WERI-Rb-1 (cell line): ENCODE measurements at regions not wholly inside any gene's neighbourhood (a gene's known extent, or its start where the extent isn't known, plus 50 kb on each side); places are given as distances from the start of the nearest gene placed in this dataset.
A peak's percentile ranks its signal among the peaks of the same experiment; 100 is the strongest.

Source experiments
- DNase-seq: peaks from one replicate; pipeline ENCODE4 v3.0.0-alpha.2; 2020
- H3K27ac ChIP-seq: fragments of 250-450 bp; sonication (Bioruptor Pico); 2 replicates; pipeline ENCODE4 v1.5.1; 2020; ENCODE audit warnings: mild to moderate bottlenecking, moderate library complexity
- H3K27me3 ChIP-seq: fragments of 250-450 bp; sonication (Bioruptor Pico); 2 replicates; pipeline ENCODE4 v1.5.1; 2021; ENCODE audit warnings: mild to moderate bottlenecking, low read depth, moderate library complexity; ENCODE audit not compliant: insufficient read depth, severe bottlenecking
- H3K36me3 ChIP-seq: fragments of 250-450 bp; sonication (Bioruptor Pico); 2 replicates; pipeline ENCODE4 v1.5.1; 2020; ENCODE audit warnings: mild to moderate bottlenecking, moderate library complexity
- H3K4me3 ChIP-seq: 2 replicates; pipeline ENCODE4 v1.5.1; 2011; ENCODE audit warnings: low read depth, mild to moderate bottlenecking, control low read depth, low read length
- H3K9me3 ChIP-seq: fragments of 250-450 bp; sonication (Bioruptor Pico); 2 replicates; pipeline ENCODE4 v1.5.1; 2021; ENCODE audit warnings: mild to moderate bottlenecking, moderate library complexity; ENCODE audit not compliant: severe bottlenecking
- TF ChIP-seq, protein P1 (sequence below): IDR thresholded peaks from 2 replicates; pipeline ENCODE4 v1.5.1; 2011; ENCODE audit warnings: low read depth, mild to moderate bottlenecking, control low read depth, inconsistent platforms, low read length

DNA sequence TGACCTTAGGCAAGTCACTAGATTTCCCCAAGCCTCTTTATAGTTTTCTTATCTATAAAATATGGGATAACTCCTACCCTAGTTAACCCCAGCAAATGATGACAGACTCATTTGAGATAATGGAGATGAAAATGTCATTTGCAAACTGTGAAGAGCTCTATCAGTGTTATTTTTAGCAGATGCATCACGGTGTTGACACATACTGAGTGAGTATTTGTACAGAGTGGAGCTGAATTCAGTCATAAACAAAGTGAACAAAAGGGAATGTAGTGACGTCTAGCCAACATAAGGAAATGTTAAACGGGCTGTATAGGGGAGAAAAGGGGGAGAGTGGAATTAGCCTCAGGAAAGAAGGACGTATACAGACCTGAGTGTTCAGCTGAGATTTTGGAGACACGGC lies 75.9 kb downstream of the NMUR2 start:
- Histone ChIP-seq H3K4me3 (no peak overlapping the region), H3K27ac (no peak overlapping the region), H3K36me3 (no peaks in the 10 kb centered on the region), H3K27me3 (no peaks in the 10 kb centered on the region), H3K9me3 (no peaks in the 10 kb centered on the region)
- DNase-seq, result no peak
- TF ChIP-seq, protein P1, sequence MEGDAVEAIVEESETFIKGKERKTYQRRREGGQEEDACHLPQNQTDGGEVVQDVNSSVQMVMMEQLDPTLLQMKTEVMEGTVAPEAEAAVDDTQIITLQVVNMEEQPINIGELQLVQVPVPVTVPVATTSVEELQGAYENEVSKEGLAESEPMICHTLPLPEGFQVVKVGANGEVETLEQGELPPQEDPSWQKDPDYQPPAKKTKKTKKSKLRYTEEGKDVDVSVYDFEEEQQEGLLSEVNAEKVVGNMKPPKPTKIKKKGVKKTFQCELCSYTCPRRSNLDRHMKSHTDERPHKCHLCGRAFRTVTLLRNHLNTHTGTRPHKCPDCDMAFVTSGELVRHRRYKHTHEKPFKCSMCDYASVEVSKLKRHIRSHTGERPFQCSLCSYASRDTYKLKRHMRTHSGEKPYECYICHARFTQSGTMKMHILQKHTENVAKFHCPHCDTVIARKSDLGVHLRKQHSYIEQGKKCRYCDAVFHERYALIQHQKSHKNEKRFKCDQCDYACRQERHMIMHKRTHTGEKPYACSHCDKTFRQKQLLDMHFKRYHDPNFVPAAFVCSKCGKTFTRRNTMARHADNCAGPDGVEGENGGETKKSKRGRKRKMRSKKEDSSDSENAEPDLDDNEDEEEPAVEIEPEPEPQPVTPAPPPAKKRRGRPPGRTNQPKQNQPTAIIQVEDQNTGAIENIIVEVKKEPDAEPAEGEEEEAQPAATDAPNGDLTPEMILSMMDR, result no peak

DNA sequence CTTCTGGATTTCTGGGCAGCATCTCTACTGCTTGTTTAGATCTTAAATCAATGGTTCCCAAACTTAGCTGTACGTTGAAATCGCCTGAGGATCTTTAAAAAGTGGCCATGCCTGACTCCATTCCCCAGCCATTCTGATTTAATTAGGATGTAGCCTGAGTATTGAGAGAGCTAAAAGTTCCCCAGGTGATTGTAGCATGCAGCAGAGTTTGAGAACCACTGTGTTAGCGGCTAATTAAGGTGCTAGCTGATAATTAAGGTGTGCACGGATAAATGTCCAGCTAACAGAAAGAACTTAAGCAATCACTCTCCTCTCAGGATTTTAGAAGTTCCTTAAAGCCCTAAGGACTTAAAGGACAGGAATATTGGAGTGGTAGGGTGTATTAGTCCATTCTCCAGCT lies 89.1 kb downstream of the NMUR2 start:
- Histone ChIP-seq H3K27ac (no peak overlapping the region), H3K9me3 (no peaks in the 10 kb centered on the region), H3K27me3 (no peaks in the 10 kb centered on the region), H3K4me3 (no peak overlapping the region), H3K36me3 (no peaks in the 10 kb centered on the region)
- DNase-seq, result no peak
- TF ChIP-seq, protein P1, result no peak

DNA sequence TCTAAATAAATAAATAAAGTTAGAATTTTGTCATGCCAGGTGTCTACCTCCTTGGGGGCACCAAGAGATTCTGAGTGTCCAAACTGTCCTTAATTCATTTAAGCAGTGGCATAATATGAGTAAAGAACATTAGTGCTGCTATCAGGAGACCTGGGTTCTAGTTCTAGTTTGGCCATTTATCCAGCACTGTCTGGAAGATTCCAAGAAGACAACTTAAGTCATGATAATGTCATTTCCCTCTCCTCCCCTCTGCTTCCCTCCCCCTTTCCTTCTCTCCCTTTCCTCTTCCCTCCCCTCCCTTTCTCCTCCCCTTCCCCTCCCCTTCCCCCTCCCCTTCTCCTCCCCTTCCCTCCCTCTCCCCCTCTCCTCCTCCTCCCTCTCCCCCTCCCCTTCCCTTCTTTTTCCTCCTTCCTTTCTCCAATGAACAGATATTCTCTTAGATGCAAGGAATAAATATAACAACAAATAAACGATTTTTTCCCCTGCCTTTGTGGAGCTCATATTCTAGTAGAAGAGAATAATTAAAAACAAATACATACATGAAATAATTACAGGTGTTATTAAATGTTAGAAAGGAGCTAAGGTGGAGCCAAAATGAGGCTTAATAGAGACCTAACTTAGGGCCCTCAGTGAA lies 90.8 kb downstream of the NMUR2 start:
- TF ChIP-seq, protein P1, result no peak
- Histone ChIP-seq H3K27me3 (no peaks in the 10 kb centered on the region), H3K4me3 (no peak overlapping the region), H3K36me3 (no peaks in the 10 kb centered on the region), H3K27ac (no peak overlapping the region), H3K9me3 (no peaks in the 10 kb centered on the region)
- no peak for DNase-seq

DNA sequence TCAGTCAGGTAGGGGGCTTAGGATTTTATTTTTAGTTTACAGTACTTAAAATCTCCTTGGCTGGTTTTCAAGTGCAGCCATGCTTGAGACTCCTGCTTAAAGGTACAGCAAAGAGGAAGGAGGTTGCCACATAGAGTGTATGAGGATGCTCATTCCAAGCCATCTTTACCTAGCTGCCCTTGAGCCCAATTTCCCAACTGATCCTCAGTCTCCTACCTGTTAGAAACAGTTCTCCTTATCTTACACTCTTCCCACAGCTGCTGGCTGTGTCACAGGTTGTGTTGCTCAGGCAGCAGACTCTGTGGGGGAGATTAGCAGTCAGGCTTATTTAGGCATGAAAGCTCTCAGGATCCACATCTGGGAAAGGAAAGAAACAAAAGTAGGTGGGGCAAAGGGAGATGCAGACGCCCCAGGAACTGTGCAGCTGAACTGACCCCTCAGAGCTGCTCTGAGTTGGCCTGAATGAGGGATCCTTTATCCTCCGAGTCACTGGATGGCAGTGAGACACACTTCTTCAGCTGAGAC lies 95.1 kb downstream of the NMUR2 start:
- H3K9me3 ChIP-seq, result no peaks in the 10 kb centered on the region
- no peaks in the 10 kb centered on the region for H3K27me3 ChIP-seq
- no peaks in the 10 kb centered on the region for H3K36me3 ChIP-seq
- H3K27ac ChIP-seq, result no peak overlapping the region
- TF ChIP-seq, protein P1, result no peak
- no peak overlapping the region for H3K4me3 ChIP-seq
- peak; percentile 15 for DNase-seq

DNA sequence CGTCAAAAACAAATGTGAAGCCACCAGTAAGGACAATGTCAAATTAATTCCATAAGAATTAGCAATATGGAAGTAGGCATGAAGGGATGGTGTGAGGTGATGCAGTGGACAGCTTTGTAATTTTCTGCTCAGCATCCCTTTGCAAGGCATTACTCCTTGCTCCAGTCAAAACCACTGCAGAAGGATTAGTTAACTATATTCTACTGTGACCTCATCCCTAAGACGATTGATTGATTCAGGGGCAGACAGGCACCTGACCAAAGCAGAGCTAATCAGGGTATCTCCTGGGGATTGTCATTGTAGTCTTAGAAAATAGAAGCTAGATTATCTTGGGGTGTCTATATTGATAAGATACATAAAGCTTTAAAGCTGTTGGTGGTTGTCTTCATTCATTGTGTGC lies 98.7 kb downstream of the NMUR2 start:
- TF ChIP-seq, protein P1, result no peak
- Histone ChIP-seq H3K9me3 (no peaks in the 10 kb centered on the region), H3K4me3 (no peak overlapping the region), H3K27ac (no peak overlapping the region), H3K27me3 (no peaks in the 10 kb centered on the region), H3K36me3 (no peaks in the 10 kb centered on the region)
- peak; percentile 61 for DNase-seq

DNA sequence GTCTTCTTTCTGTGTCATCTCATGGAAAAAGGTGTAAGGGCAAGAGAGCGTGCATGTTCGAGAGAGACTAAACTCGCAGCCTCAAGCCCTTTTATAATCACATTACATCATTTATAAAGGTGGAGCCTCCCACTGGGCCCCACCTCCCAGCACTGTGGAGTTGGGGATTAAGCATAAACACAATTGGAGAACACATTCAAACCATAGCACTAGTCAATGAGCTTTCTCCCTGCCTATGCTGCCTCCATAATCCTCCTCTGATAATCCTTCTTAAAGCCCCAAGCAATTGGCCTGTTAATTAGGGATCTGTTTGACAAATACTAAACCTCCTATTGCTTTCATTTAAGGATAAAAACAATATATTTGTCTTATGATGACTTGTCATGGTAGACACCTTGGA lies 99.6 kb downstream of the NMUR2 start:
- peak; percentile 80 for DNase-seq
- TF ChIP-seq, protein P1, result no peak
- Histone ChIP-seq H3K36me3 (no peaks in the 10 kb centered on the region), H3K4me3 (no peak overlapping the region), H3K27ac (no peak overlapping the region), H3K27me3 (no peaks in the 10 kb centered on the region), H3K9me3 (no peaks in the 10 kb centered on the region)
